A673 (cell line): ENCODE measurements at regions not wholly inside any gene's neighbourhood (a gene's known extent, or its start where the extent isn't known, plus 50 kb on each side); places are given as distances from the start of the nearest gene placed in this dataset.

Source experiments
- BruUV-seq: library from RNA; stranded (reverse); fragments of 400-500 nt; replicated peaks from 2 replicates; lab custom pipeline; 2021; lab: Mats Ljungman, UMichigan
- CTCF ChIA-PET: fragments of 300-600 bp; sonication (Branson Sonifier 250); formaldehyde crosslinking; loops from one replicate; lab custom pipeline; 2022; ENCODE audit warnings: antibody characterized with exemption; lab: Charles Lee
- POLR2A ChIA-PET: fragments of 300-600 bp; sonication (Branson Sonifier 250); formaldehyde crosslinking; loops from one replicate; lab custom pipeline; 2022; ENCODE audit warnings: antibody characterized with exemption; ENCODE audit not compliant: low non-redundant PET; lab: Charles Lee
- DNase-seq: peaks from one replicate; pipeline ENCODE4 v3.0.0-alpha.2; 2015; ENCODE audit warnings: low spot score
- H3K27ac ChIP-seq: fragments of 200-600 bp; sonication (generic); 2 replicates; pipeline ENCODE4 v1.5.1; 2016; ENCODE audit warnings: mixed run types, low read depth, mild to moderate bottlenecking, mixed read lengths, antibody characterized with exemption, low read length; ENCODE audit not compliant: poor library complexity, severe bottlenecking
- H3K27me3 ChIP-seq: fragments of 200-600 bp; sonication (generic); replicated peaks from 2 replicates; pipeline ENCODE4 v1.6.1; 2017; ENCODE audit warnings: mixed run types, low read depth, mild to moderate bottlenecking, mixed read lengths, antibody characterized with exemption, low read length; ENCODE audit not compliant: insufficient read depth, poor library complexity
- H3K36me3 ChIP-seq: fragments of 200-600 bp; sonication (generic); 2 replicates; pipeline ENCODE4 v1.6.1; 2016; ENCODE audit warnings: mixed run types, mild to moderate bottlenecking, mixed read lengths, antibody characterized with exemption, low read length; ENCODE audit not compliant: insufficient read depth, poor library complexity, severe bottlenecking
- H3K4me1 ChIP-seq: fragments of 200-600 bp; sonication (generic); 2 replicates; pipeline ENCODE4 v1.6.1; 2017; ENCODE audit warnings: mixed run types, mild to moderate bottlenecking, mixed read lengths, antibody characterized with exemption, low read length; ENCODE audit not compliant: insufficient read depth, poor library complexity, severe bottlenecking
- H3K4me3 ChIP-seq: fragments of 200-600 bp; sonication (generic); 2 replicates; pipeline ENCODE4 v1.5.1; 2016; ENCODE audit warnings: low read depth, mixed run types, mild to moderate bottlenecking, mixed read lengths, low read length; ENCODE audit not compliant: poor library complexity, severe bottlenecking
- H3K9me3 ChIP-seq: fragments of 200-600 bp; sonication (generic); 2 replicates; pipeline ENCODE4 v1.6.1; 2016; ENCODE audit warnings: mixed run types, low read depth, mild to moderate bottlenecking, mixed read lengths, antibody characterized with exemption, low read length; ENCODE audit not compliant: poor library complexity, severe bottlenecking
- CTCF ChIP-seq: fragments of 300-800, 200-600 bp; sonication (generic); conservative IDR thresholded peaks from 2 replicates; pipeline ENCODE4 v1.5.1; 2017; ENCODE audit warnings: low read depth, mild to moderate bottlenecking, antibody characterized with exemption, low read length, moderate library complexity, mixed read lengths
- EZH2 ChIP-seq: fragments of 200-600 bp; sonication (generic); IDR thresholded peaks from 2 replicates; pipeline ENCODE4 v1.6.1; 2017; ENCODE audit warnings: borderline replicate concordance, low read depth, mild to moderate bottlenecking, mixed read lengths, antibody characterized with exemption, low read length; ENCODE audit not compliant: poor library complexity, severe bottlenecking
- intact Hi-C: fragments of 100-400 bp; cut with micrococcal nuclease; formaldehyde crosslinking; loops from one replicate; pipeline ENCODE4 v1.10.0; 2022; ENCODE audit not compliant: unreplicated experiment

GRCh38 chr4:138875891-138876608, 139.5 kb upstream of the NOCT start:
- intact Hi-C loops = no loop called here
- Histone ChIP-seq H3K27me3 (no peaks in the 10 kb centered on the region), H3K9me3 (no peaks in the 10 kb centered on the region), H3K4me3 (no peak overlapping the region), H3K36me3 (no peaks in the 10 kb centered on the region), H3K4me1 (no peaks in the 10 kb centered on the region), H3K27ac (no peak overlapping the region)
- no TSS peak for BruUV-seq
- POLR2A ChIA-PET = no interaction called here
- TF ChIP-seq EZH2 (no peak), CTCF (no peak)
- DNase-seq = no peak
- CTCF ChIA-PET = no interaction called here

GRCh38 chr4:138871555-138871875, 144.1 kb upstream of the NOCT start:
- no peaks in the 10 kb centered on the region for H3K36me3 ChIP-seq
- BruUV-seq = no TSS peak
- no peaks in the 10 kb centered on the region for H3K4me1 ChIP-seq
- no peak overlapping the region for H3K4me3 ChIP-seq
- ChIA-PET POLR2A (no interaction called here), CTCF (interaction anchor here (0.5 to 1.3 kb wide), 8 partner anchors 66 to 1051 kb away, joined by 3 to 20 read pairs (median 6); no protein-coding TSS in a partner anchor)
- no peaks in the 10 kb centered on the region for H3K27me3 ChIP-seq
- H3K9me3 ChIP-seq = no peaks in the 10 kb centered on the region
- no peak for DNase-seq
- H3K27ac ChIP-seq = no peak overlapping the region
- TF ChIP-seq EZH2 = no peak
- TF ChIP-seq CTCF = no peak
- intact Hi-C loops = loop anchor here (2.0 to 5.0 kb wide), 5 partner anchors 189 to 1134 kb away; no protein-coding TSS in a partner anchor

- Histone ChIP-seq H3K36me3 (no peaks in the 10 kb centered on the region), H3K27me3 (no peaks in the 10 kb centered on the region), H3K4me1 (no peaks in the 10 kb centered on the region), H3K27ac (no peak overlapping the region), H3K9me3 (no peaks in the 10 kb centered on the region), H3K4me3 (no peak overlapping the region)
- TF ChIP-seq CTCF = peak; percentile 88
- TF ChIP-seq EZH2 = no peak
- ChIA-PET POLR2A (no interaction called here), CTCF (interaction anchor here (0.5 to 1.3 kb wide), 9 partner anchors 67 to 1339 kb away, joined by 3 to 20 read pairs (median 6); partner anchors contain the start of gene PCDH18)
- peak; percentile 85 for DNase-seq
- BruUV-seq = no TSS peak
- intact Hi-C loops = loop anchor here (2.0 to 5.0 kb wide), 5 partner anchors 189 to 1134 kb away; no protein-coding TSS in a partner anchor
Measured at GRCh38 chr4:138870737-138871554, 144.6 kb upstream of the NOCT start.
